HL-60 (cell line): ENCODE measurements at regions not wholly inside any gene's neighbourhood (a gene's known extent, or its start where the extent isn't known, plus 50 kb on each side); places are given as distances from the start of the nearest gene placed in this dataset.

Source experiments
- DNase-seq, 2 experiments: peaks; one replicate each; pipeline ENCODE4 v3.0.0-alpha.2; 2010 to 2020; ENCODE audit warnings: low read depth in 1 of 2, low spot score in 1 of 2
- H3K27ac ChIP-seq: fragments of 250-450 bp; sonication (Bioruptor Pico); replicated peaks from 2 replicates; pipeline ENCODE4 v1.5.1; 2020; ENCODE audit warnings: mild to moderate bottlenecking, moderate library complexity
- H3K27me3 ChIP-seq: fragments of 250-450 bp; sonication (Bioruptor Pico); 2 replicates; pipeline ENCODE4 v1.5.1; 2021; ENCODE audit warnings: mild to moderate bottlenecking, moderate library complexity; ENCODE audit not compliant: insufficient read depth, poor library complexity, severe bottlenecking
- H3K4me3 ChIP-seq: replicated peaks from 2 replicates; pipeline ENCODE4 v1.5.1; 2011; ENCODE audit warnings: mild to moderate bottlenecking, control low read depth, low read length; ENCODE audit not compliant: insufficient read depth
- GABPA ChIP-seq: IDR thresholded peaks from 2 replicates; pipeline ENCODE4 v1.6.1; 2012; ENCODE audit warnings: low read depth
- POLR2AphosphoS5 ChIP-seq: IDR thresholded peaks from 2 replicates; pipeline ENCODE4 v1.6.1; 2012; ENCODE audit warnings: low read depth
- SPI1 ChIP-seq: IDR thresholded peaks from 2 replicates; pipeline ENCODE4 v1.6.1; 2012; ENCODE audit warnings: low read depth, mild to moderate bottlenecking, borderline replicate concordance
- TF ChIP-seq, protein P1 (sequence below): IDR thresholded peaks from one replicate; pipeline ENCODE4 v1.5.1; 2011; ENCODE audit warnings: low read length, control low read depth, inconsistent platforms; ENCODE audit not compliant: insufficient read depth
- TF ChIP-seq, protein P2 (sequence below): IDR thresholded peaks from 2 replicates; pipeline ENCODE4 v1.6.1; 2012; ENCODE audit warnings: low read depth; ENCODE audit not compliant: insufficient replicate concordance

DNA sequence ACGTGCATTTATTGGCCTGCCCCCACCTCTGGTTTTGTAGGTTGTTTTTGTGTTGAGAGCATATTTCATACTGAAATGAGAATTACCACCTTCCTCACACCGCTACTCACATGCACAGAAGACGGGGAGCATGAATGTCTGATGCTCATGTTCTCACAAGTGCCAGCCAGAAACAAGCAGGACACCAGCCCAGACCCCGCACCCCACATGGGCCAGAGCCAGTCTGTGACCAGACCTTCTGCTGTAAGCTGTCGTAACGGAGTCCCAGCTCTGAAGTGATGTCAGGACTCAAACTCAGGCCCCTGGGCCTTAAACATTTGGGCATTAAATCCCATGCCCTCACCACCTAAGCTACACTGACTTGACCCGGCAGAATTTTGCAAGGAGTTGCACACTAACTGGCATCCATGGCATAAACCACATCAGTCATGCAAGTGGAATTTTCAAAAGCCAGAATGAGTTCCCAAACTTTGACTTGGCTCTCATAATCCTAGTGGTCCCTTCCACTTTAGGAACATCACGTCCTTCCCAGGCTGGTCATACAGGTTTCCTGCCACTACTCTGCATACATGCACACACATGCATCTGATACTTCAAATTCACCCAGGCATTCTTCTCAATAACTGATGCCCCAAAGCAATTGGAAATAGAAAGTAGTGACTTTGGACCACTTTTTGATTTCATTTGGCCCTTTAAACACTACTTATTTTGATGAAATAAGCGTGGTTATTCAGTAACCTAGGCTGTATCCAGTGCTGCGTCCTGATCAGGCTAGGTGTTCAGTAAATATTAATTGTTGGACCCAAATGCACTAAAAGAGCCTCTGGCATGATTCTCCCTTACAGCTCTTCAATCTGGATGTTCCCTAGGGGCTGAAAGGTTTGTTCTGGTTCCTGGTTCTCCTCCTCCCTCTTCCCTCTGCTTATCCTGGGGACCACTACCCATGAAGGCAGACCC, 223.1 kb upstream of the ID2 start:
- TF ChIP-seq, protein P1, sequence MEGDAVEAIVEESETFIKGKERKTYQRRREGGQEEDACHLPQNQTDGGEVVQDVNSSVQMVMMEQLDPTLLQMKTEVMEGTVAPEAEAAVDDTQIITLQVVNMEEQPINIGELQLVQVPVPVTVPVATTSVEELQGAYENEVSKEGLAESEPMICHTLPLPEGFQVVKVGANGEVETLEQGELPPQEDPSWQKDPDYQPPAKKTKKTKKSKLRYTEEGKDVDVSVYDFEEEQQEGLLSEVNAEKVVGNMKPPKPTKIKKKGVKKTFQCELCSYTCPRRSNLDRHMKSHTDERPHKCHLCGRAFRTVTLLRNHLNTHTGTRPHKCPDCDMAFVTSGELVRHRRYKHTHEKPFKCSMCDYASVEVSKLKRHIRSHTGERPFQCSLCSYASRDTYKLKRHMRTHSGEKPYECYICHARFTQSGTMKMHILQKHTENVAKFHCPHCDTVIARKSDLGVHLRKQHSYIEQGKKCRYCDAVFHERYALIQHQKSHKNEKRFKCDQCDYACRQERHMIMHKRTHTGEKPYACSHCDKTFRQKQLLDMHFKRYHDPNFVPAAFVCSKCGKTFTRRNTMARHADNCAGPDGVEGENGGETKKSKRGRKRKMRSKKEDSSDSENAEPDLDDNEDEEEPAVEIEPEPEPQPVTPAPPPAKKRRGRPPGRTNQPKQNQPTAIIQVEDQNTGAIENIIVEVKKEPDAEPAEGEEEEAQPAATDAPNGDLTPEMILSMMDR, result no peak
- TF ChIP-seq POLR2AphosphoS5, result no peak
- no peak for TF ChIP-seq GABPA
- TF ChIP-seq, protein P2, sequence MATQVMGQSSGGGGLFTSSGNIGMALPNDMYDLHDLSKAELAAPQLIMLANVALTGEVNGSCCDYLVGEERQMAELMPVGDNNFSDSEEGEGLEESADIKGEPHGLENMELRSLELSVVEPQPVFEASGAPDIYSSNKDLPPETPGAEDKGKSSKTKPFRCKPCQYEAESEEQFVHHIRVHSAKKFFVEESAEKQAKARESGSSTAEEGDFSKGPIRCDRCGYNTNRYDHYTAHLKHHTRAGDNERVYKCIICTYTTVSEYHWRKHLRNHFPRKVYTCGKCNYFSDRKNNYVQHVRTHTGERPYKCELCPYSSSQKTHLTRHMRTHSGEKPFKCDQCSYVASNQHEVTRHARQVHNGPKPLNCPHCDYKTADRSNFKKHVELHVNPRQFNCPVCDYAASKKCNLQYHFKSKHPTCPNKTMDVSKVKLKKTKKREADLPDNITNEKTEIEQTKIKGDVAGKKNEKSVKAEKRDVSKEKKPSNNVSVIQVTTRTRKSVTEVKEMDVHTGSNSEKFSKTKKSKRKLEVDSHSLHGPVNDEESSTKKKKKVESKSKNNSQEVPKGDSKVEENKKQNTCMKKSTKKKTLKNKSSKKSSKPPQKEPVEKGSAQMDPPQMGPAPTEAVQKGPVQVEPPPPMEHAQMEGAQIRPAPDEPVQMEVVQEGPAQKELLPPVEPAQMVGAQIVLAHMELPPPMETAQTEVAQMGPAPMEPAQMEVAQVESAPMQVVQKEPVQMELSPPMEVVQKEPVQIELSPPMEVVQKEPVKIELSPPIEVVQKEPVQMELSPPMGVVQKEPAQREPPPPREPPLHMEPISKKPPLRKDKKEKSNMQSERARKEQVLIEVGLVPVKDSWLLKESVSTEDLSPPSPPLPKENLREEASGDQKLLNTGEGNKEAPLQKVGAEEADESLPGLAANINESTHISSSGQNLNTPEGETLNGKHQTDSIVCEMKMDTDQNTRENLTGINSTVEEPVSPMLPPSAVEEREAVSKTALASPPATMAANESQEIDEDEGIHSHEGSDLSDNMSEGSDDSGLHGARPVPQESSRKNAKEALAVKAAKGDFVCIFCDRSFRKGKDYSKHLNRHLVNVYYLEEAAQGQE, result no peak
- no peak for TF ChIP-seq SPI1
- Histone ChIP-seq H3K27me3 (no peaks in the 10 kb centered on the region), H3K4me3 (no peak overlapping the region), H3K27ac (no peak overlapping the region)
- no peak for DNase-seq

DNA sequence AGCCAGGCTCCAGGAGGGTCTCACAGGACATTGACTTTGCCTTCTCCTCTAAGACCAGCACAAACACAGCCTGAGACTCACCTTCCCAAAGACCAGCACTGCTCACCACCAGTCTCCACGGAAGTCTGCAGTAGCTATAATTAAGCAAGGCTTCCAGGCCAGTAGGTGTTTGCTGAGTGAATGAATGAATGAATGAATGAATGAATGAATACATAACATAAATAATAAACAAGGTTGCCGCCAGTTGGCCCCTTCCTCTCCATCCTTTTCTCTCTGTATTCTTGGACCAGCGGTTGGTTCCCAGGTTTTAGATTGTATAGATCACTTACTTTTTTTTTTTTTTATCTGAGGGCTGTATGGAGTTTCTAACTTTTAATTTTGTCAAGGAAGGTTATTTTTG, 222.4 kb upstream of the ID2 start:
- TF ChIP-seq POLR2AphosphoS5 (no peak), GABPA (no peak), SPI1 (no peak)
- TF ChIP-seq, protein P2, result no peak
- TF ChIP-seq, protein P1, result no peak
- H3K27me3 ChIP-seq, result no peaks in the 10 kb centered on the region
- no peak overlapping the region for H3K4me3 ChIP-seq
- H3K27ac ChIP-seq, result no peak overlapping the region
- DNase-seq, result no peak

DNA sequence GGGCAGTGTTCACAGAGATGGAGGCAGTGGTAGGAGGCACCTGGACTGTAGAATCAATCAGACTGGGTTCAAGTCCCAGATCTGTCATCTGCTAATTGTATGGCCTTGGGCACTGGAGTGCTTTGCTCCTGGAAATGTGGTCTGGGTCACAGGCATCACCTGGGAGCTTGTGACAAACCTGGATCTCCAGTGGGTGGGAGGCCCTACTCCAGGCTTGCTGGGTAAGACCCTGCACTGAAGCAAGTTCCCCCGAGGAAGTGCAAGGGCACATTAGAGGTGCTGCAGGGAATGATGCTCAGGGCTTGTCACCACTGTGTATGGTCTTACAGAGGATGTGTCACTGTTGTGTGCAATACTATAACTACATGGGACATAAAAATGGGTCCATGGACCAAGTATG, 220.5 kb upstream of the ID2 start:
- Histone ChIP-seq H3K27ac (no peak overlapping the region), H3K4me3 (no peak overlapping the region)

More for the DNA sequence above, 220.5 kb upstream of the ID2 start:
- TF ChIP-seq GABPA, result no peak
- TF ChIP-seq, protein P2, result no peak
- TF ChIP-seq, protein P1, result no peak
- TF ChIP-seq SPI1, result no peak
- no peak for TF ChIP-seq POLR2AphosphoS5
- no peak for DNase-seq
- no peaks in the 10 kb centered on the region for H3K27me3 ChIP-seq
